Tibial nerve (tissue), 4 donors: ENCODE measurements at regions not wholly inside any gene's neighbourhood (a gene's known extent, or its start where the extent isn't known, plus 50 kb on each side); places are given as distances from the start of the nearest gene placed in this dataset.

ENCODE experiments used
- DNase-seq, 2 donors: peaks; one replicate each; pipeline ENCODE4 v3.0.0-alpha.2; 2019; ENCODE audit warnings: low spot score in 2 of 2
- H3K27ac ChIP-seq, 4 donors: fragments of 200-600 bp; sonication (generic) in 3 of 4; one replicate each; pipeline ENCODE4 v1.5.1; 2017 to 2019; ENCODE audit warnings: mild to moderate bottlenecking in 1 of 4
- H3K27me3 ChIP-seq, 2 donors: fragments of 200-600 bp; sonication (generic) in 1 of 2; one replicate each; pipeline versions ENCODE4 v1.5.1 to v1.6.0; 2017 to 2019
- H3K36me3 ChIP-seq, 3 donors: fragments of 200-600 bp; sonication (generic); one replicate each; pipeline ENCODE4 v1.5.1; 2018 to 2019
- H3K4me1 ChIP-seq, 4 donors: fragments of 200-600 bp; sonication (generic) in 3 of 4; one replicate each; pipeline ENCODE4 v1.5.1; 2017 to 2019
- H3K4me3 ChIP-seq, 4 donors: fragments of 200-600 bp; sonication (generic) in 3 of 4; one replicate each; pipeline ENCODE4 v1.5.1; 2017 to 2019; ENCODE audit warnings: mild to moderate bottlenecking in 1 of 4, moderate library complexity in 1 of 4
- H3K9me3 ChIP-seq, 4 donors: fragments of 200-600 bp; sonication (generic) in 3 of 4; one replicate each; pipeline ENCODE4 v1.5.1; 2017 to 2019
- EP300 ChIP-seq, 2 donors: sonication (generic); formaldehyde crosslinking; IDR thresholded peaks; one replicate each; pipeline ENCODE4 v1.6.1; 2017; ENCODE audit warnings: antibody characterized with exemption in 2 of 2, mild to moderate bottlenecking in 1 of 2
- POLR2A ChIP-seq, 2 donors: fragments of 450-650 bp; IDR thresholded peaks; one replicate each; pipeline ENCODE4 v1.6.1; 2017; ENCODE audit warnings: antibody characterized with exemption in 2 of 2, mild to moderate bottlenecking in 2 of 2, moderate library complexity in 2 of 2
- WGBS, 2 donors: methylation state at CpG; one replicate each; pipeline ENCODE4 v1.1.5; 2018; 5-methylcytosine and 5-hydroxymethylcytosine counted together
- TF ChIP-seq, protein P1 (sequence below), 5 experiments: fragments of 200-600 bp in 3 of 5; fragments of 450-650 bp in 2 of 5; sonication (generic) in 3 of 5; IDR thresholded peaks; one replicate each; pipeline ENCODE4 v1.5.1; 2016 to 2019; ENCODE audit warnings: antibody characterized with exemption in 5 of 5, mild to moderate bottlenecking in 3 of 5, moderate library complexity in 2 of 5

DNA sequence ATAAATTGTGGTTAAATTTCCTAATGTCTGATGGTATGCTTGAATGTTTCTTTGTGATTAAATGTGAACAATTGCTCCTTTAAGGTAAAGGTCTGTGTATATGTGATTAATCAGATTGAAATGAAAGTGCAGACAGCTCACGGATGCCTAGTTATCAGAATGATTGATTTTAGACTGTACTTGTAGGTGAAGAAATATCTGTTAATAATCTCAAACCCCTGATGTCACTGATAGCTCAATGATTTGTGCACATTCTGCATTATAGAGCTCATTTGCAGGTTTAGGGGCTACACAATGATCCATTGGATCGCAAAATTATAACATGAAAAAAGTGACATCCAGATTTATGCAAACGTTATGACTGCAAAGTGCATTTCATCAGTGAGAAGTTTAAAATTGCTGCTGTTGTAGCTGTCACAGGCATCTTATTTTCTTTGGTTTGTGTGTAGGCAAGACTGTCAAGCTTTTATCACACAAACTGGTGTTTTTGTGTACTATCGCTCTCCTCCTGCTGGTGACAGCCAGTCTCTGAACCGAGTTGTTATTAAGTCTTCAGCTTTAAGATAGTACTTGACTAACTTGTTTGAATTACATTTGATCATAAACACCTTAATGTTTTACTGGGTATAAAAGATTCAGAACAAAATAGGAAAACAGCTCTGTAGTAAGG is 103.4 kb upstream of the RMST start:
- WGBS, 2 donors, result 60 to 64% methylated on average over 5 of the region's 5 CpGs
- H3K27ac ChIP-seq, result no peak overlapping the region
- TF ChIP-seq POLR2A (IDR thresholded peaks at IDR 0.05), result no peak
- no peak for TF ChIP-seq EP300 (IDR thresholded peaks at IDR 0.05)
- TF ChIP-seq, protein P1, sequence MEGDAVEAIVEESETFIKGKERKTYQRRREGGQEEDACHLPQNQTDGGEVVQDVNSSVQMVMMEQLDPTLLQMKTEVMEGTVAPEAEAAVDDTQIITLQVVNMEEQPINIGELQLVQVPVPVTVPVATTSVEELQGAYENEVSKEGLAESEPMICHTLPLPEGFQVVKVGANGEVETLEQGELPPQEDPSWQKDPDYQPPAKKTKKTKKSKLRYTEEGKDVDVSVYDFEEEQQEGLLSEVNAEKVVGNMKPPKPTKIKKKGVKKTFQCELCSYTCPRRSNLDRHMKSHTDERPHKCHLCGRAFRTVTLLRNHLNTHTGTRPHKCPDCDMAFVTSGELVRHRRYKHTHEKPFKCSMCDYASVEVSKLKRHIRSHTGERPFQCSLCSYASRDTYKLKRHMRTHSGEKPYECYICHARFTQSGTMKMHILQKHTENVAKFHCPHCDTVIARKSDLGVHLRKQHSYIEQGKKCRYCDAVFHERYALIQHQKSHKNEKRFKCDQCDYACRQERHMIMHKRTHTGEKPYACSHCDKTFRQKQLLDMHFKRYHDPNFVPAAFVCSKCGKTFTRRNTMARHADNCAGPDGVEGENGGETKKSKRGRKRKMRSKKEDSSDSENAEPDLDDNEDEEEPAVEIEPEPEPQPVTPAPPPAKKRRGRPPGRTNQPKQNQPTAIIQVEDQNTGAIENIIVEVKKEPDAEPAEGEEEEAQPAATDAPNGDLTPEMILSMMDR (IDR thresholded peaks at IDR 0.05), result no peak

DNA sequence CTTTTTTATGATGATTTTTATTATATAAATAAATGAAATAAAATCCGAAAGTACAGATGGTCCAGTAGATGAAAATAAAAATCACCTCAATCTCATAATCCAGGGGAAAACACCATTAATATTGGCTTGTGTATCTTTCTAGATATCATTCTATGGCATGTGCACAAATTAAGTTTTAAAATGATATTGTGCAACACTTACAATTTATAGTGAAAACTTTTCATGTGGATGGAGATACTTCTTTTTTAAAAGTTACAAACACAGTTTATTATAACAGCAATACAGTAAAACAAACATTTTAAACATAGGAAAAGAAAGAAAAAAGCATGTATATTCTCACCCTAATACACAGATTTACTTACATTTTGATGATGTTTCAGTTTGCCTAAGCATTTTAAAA is 98.9 kb upstream of the RMST start:
- no peaks in the 10 kb centered on the region for H3K9me3 ChIP-seq
- no peaks in the 10 kb centered on the region for H3K4me1 ChIP-seq
- no peaks in the 10 kb centered on the region for H3K27me3 ChIP-seq
- DNase-seq, result no peak
- TF ChIP-seq, protein P1 (IDR thresholded peaks at IDR 0.05), result no peak
- no peak overlapping the region for H3K4me3 ChIP-seq
- no peak overlapping the region for H3K27ac ChIP-seq
- H3K36me3 ChIP-seq, result no peaks in the 10 kb centered on the region
- 87 to 94% methylated on average over 1 of the region's 1 CpG for WGBS, 2 donors

More for the DNA sequence above, 103.4 kb upstream of the RMST start:
- H3K27me3 ChIP-seq, result no peaks in the 10 kb centered on the region
- H3K4me1 ChIP-seq, result no peaks in the 10 kb centered on the region
- DNase-seq, result no peak
- no peaks in the 10 kb centered on the region for H3K36me3 ChIP-seq
- no peak overlapping the region for H3K4me3 ChIP-seq
- peaks cover 0 to 9% (median 0%) of the 10 kb centered on the region in 4 donors for H3K9me3 ChIP-seq

DNA sequence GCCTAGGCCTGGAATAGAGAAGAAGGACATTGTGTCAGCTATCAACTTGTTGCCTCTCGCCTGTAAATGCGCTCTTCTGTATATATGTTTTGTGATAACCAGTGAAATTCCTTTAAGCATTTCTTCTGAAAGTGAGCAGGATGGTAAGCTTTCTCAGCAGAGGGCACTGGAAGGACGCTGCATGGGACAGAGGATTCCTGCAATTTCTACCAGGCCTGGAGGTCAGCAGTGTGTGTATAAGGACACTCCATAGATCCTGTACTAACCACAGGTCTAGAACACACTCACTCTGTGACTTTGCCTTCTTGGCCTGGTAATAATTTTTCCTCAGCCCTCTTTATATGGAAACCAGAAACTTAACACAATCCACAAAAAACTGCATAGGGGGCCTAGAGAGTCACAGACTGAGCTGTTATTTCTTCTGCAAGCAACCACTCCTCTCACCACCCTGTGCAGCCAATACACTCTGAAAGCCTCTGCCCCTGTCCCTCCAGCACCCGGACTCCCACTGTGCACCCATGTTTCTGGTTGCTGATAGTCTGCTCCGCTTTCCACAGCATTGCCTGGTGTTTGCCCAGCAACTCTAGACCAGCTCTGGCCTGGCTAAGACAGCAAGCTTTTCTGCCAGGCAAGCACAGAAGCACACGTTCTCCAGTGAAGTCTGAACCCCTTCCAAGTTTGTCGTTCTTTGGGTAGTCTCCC is 94.0 kb upstream of the RMST start:
- TF ChIP-seq POLR2A (IDR thresholded peaks at IDR 0.05) (no peak), EP300 (IDR thresholded peaks at IDR 0.05) (no peak)
- TF ChIP-seq, protein P1 (IDR thresholded peaks at IDR 0.05), result no peak
- H3K4me3 ChIP-seq, result no peak overlapping the region
- H3K4me1 ChIP-seq, result no peaks in the 10 kb centered on the region
- WGBS, 2 donors, result 70 to 75% methylated on average over 7 of the region's 7 CpGs
- H3K27ac ChIP-seq, result no peak overlapping the region
- no peaks in the 10 kb centered on the region for H3K36me3 ChIP-seq
- H3K27me3 ChIP-seq, result no peaks in the 10 kb centered on the region
- no peaks in the 10 kb centered on the region for H3K9me3 ChIP-seq
- DNase-seq, result no peak

DNA sequence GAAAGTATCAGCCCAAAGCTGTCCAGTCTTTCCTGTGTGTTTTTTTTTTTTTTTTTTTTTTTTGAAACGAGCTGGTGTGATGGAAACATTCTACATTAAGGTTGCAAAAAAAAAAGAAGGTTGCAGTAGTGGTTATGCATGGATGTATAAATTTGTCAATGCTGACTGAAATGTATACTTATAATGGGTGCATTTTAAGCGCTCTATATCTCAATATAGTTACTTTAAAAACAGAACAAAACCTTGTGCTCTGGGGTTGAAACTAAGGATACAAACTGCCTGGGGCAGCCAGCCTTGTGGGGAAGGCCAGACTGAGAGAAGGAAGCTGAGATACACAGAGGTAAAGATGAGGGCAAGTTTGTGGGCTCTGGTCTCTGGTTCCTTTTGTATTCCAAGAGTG is 87.3 kb upstream of the RMST start:
- TF ChIP-seq, protein P1 (IDR thresholded peaks at IDR 0.05), result no peak
- TF ChIP-seq EP300 (IDR thresholded peaks at IDR 0.05) (no peak), POLR2A (IDR thresholded peaks at IDR 0.05) (no peak)
- Histone ChIP-seq H3K4me1 (no peaks in the 10 kb centered on the region), H3K36me3 (no peaks in the 10 kb centered on the region), H3K27ac (no peak overlapping the region), H3K27me3 (no peaks in the 10 kb centered on the region), H3K9me3 (no peaks in the 10 kb centered on the region), H3K4me3 (no peak overlapping the region)
- WGBS, 2 donors, result 34 to 56% methylated on average over 2 of the region's 2 CpGs
- no peak for DNase-seq

DNA sequence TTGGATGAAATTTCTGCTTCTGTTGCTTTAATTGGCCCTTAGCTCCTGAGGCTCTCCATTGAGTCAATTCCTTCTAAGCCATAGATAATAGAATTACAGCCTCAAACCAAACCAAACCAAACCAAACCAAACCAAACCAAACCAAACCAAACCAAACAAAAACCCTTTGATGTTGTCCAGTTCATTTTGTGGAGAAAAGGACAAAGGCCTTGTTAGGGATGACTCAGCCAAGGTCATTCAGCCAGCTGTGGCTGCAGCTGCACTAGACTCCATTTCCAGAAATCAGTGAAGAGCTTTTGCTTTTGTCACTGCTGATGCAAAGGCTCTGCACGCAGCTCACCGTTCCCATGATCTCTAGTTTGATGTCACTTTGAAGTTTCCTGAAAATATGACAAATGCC is 82.2 kb upstream of the RMST start:
- Histone ChIP-seq H3K27ac (no peak overlapping the region), H3K9me3 (no peaks in the 10 kb centered on the region), H3K36me3 (no peaks in the 10 kb centered on the region), H3K27me3 (no peaks in the 10 kb centered on the region), H3K4me3 (no peak overlapping the region), H3K4me1 (no peaks in the 10 kb centered on the region)
- DNase-seq, result no peak
- 73 to 82% methylated on average over 2 of the region's 2 CpGs for WGBS, 2 donors
- no peak for TF ChIP-seq EP300 (IDR thresholded peaks at IDR 0.05)
- TF ChIP-seq, protein P1 (IDR thresholded peaks at IDR 0.05), result no peak
- no peak for TF ChIP-seq POLR2A (IDR thresholded peaks at IDR 0.05)
